ENCODE measurements at regions not wholly inside any gene's neighbourhood (a gene's known extent, or its start where the extent isn't known, plus 50 kb on each side); places are given as distances from the start of the nearest gene placed in this dataset.

DNA sequence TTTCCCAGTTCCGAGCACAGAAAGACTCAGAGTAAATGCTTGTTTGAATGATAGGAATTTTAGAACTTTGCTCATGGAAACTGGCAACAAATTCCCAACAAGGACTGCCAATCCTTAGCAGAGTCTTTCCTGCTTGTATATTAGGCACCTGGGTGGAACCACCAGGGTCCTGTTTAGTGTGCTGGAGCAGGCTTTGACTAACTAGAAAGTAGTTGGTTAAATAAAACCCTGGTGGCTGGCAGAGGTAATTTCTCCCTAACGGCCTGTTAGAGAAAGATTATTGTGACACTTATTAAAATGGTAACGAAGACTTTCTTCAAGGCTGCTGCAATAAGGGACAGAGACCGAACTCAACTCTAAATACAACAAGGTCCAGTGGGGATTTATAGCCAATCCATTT is 103.6 kb upstream of the TEX13D start:
- no peaks in the 10 kb centered on the region for H3K36me3 ChIP-seq (ENCODE audit: control insufficient read depth, insufficient read depth, low read length)
- DNase-seq (ENCODE audit: low read depth, low spot score) = no peak
- in situ Hi-C loops (cut with HindIII; ENCODE audit: low pct_unique_long_range_greater_than_20kb, low sequenced_read_pairs) = no loop called here
- TF ChIP-seq CTCF (IDR thresholded peaks at IDR 0.05) = no peak; the same call in 1 of the 2 replicates
- TF ChIP-seq REST (IDR thresholded peaks at IDR 0.05; ENCODE audit: insufficient read depth in 1 of 2, low read depth in 2 of 2, low read length in 1 of 2) = no peak
- no peak for TF ChIP-seq TCF7L2 (IDR thresholded peaks at IDR 0.05; ENCODE audit: low read depth, low read length)
- TF ChIP-seq SIN3A (IDR thresholded peaks at IDR 0.05; ENCODE audit: borderline replicate concordance, insufficient read depth, low read depth, low read length) = no peak
- TF ChIP-seq POLR2AphosphoS5 (IDR thresholded peaks at IDR 0.05; ENCODE audit: low read depth, low read length) = no peak
- intact Hi-C loops (cut with micrococcal nuclease; ENCODE audit: unreplicated experiment) = no loop called here
- H3K27ac ChIP-seq (ENCODE audit: low read length) = no peak overlapping the region
- H3K27me3 ChIP-seq (ENCODE audit: control insufficient read depth, insufficient read depth, low read length) = peaks cover 2% of the 10 kb centered on the region; the same call in 1 of the 2 replicates
- ChIA-PET POLR2A (no interaction called here), CTCF (no interaction called here)
- no peaks in the 10 kb centered on the region for H3K4me1 ChIP-seq (ENCODE audit: control insufficient read depth, insufficient read depth, low read length)
- BruUV-seq (replicated peaks) = no TSS peak
- H3K9me3 ChIP-seq (ENCODE audit: control insufficient read depth, insufficient read depth, low read depth, low read length) = no peaks in the 10 kb centered on the region
- no peak overlapping the region for H3K4me3 ChIP-seq (ENCODE audit: low read depth in 2 of 2, low read length in 2 of 2)
- no peak for ATAC-seq

DNA sequence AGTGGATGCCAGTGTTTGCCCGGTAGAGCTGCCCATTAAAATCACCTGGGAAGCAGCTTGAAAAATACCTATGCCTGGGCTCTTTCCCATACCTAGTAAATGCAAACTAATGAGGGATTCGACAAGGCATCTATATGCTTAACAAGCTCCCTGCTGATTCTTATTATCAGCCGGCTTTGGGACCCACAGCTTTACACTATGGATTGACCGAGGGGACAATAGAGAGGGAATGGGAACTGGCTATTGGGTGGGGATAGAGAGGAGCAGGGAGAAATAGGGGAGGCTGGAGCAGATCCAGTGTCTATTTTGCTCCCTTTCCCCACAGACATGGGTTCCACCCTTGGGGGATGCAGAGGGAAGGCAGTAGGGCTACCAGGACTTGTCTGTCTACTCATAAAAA is 103.1 kb upstream of the TEX13D start:
- TF ChIP-seq SIN3A (IDR thresholded peaks at IDR 0.05; ENCODE audit: borderline replicate concordance, insufficient read depth, low read depth, low read length) = no peak
- no peak for TF ChIP-seq REST (IDR thresholded peaks at IDR 0.05; ENCODE audit: insufficient read depth in 1 of 2, low read depth in 2 of 2, low read length in 1 of 2)
- no peak for TF ChIP-seq CTCF (IDR thresholded peaks at IDR 0.05)
- no TSS peak for BruUV-seq (replicated peaks)
- ChIA-PET CTCF (no interaction called here), POLR2A (no interaction called here)
- H3K4me3 ChIP-seq (ENCODE audit: low read depth in 2 of 2, low read length in 2 of 2) = no peak overlapping the region
- no peaks in the 10 kb centered on the region for H3K36me3 ChIP-seq (ENCODE audit: control insufficient read depth, insufficient read depth, low read length)
- no peaks in the 10 kb centered on the region for H3K4me1 ChIP-seq (ENCODE audit: control insufficient read depth, insufficient read depth, low read length)
- no peaks in the 10 kb centered on the region for H3K9me3 ChIP-seq (ENCODE audit: control insufficient read depth, insufficient read depth, low read depth, low read length)
- intact Hi-C loops (cut with micrococcal nuclease; ENCODE audit: unreplicated experiment) = no loop called here
- peaks cover 2% of the 10 kb centered on the region; the same call in 1 of the 2 replicates for H3K27me3 ChIP-seq (ENCODE audit: control insufficient read depth, insufficient read depth, low read length)
- in situ Hi-C loops (cut with HindIII; ENCODE audit: low pct_unique_long_range_greater_than_20kb, low sequenced_read_pairs) = no loop called here
- H3K27ac ChIP-seq (ENCODE audit: low read length) = no peak overlapping the region
- ATAC-seq (no peak), DNase-seq (ENCODE audit: low read depth, low spot score) (no peak)
